Large intestine (tissue), 3 donors: ENCODE measurements at regions not wholly inside any gene's neighbourhood (a gene's known extent, or its start where the extent isn't known, plus 50 kb on each side); places are given as distances from the start of the nearest gene placed in this dataset.
"Not testable (repeated sequence)": the region's sequence is repeated elsewhere in the genome, so short reads cannot be mapped to it uniquely, and the experiment has no call there.

Source experiments
- DNase-seq, 2 donors: peaks; one replicate each; pipeline versions ENCODE4 v3.0.0 to v3.0.0-alpha.2; 2013
- H3K27ac ChIP-seq: one replicate; pipeline ENCODE4 v1.5.1; 2013; ENCODE audit warnings: low read length
- H3K27me3 ChIP-seq: 2 replicates; pipeline ENCODE4 v1.6.1; 2013; ENCODE audit warnings: low read length; ENCODE audit not compliant: control insufficient read depth, insufficient read depth
- H3K36me3 ChIP-seq: 2 replicates; pipeline ENCODE4 v1.6.1; 2013; ENCODE audit warnings: low read length; ENCODE audit not compliant: control insufficient read depth, insufficient read depth
- H3K4me1 ChIP-seq: one replicate; pipeline ENCODE4 v1.6.1; 2013; ENCODE audit warnings: low read length; ENCODE audit not compliant: control insufficient read depth, insufficient read depth
- H3K4me3 ChIP-seq: one replicate; pipeline ENCODE4 v1.5.1; 2013; ENCODE audit warnings: low read length
- H3K9me3 ChIP-seq: one replicate; pipeline ENCODE4 v1.6.1; 2013; ENCODE audit warnings: mild to moderate bottlenecking, low read depth, low read length, moderate library complexity; ENCODE audit not compliant: control insufficient read depth
- WGBS: methylation state at CpG from one replicate; pipeline ENCODE4 v1.1.5; 2013; ENCODE audit warnings: low lambda C conversion rate; ENCODE audit not compliant: insufficient coverage; 5-methylcytosine and 5-hydroxymethylcytosine counted together

- Histone ChIP-seq H3K4me3 (no peak overlapping the region), H3K9me3 (no peaks in the 10 kb centered on the region), H3K27me3 (no peaks in the 10 kb centered on the region), H3K36me3 (no peaks in the 10 kb centered on the region), H3K27ac (no peak overlapping the region), H3K4me1 (no peaks in the 10 kb centered on the region)
- DNase-seq = no peak
- 94% methylated on average over 3 of the region's 6 CpGs for WGBS
These were observed 86.2 kb upstream of the PPM1H start for GRCh38 chr12:63021116-63021515.

- no peaks in the 10 kb centered on the region for H3K36me3 ChIP-seq
- no peak overlapping the region for H3K27ac ChIP-seq
- no peak for DNase-seq
- H3K4me1 ChIP-seq = no peaks in the 10 kb centered on the region
- H3K27me3 ChIP-seq = no peaks in the 10 kb centered on the region
- H3K9me3 ChIP-seq = no peaks in the 10 kb centered on the region
- no peak overlapping the region for H3K4me3 ChIP-seq
These were observed 85.3 kb upstream of the PPM1H start for GRCh38 chr12:63020269-63020668.

- Histone ChIP-seq H3K27me3 (no peaks in the 10 kb centered on the region), H3K36me3 (no peaks in the 10 kb centered on the region), H3K27ac (no peak overlapping the region), H3K4me1 (no peaks in the 10 kb centered on the region), H3K4me3 (no peak overlapping the region), H3K9me3 (no peaks in the 10 kb centered on the region)
- no peak for DNase-seq
- no CpG with 5 or more reads among the region's 4 CpGs for WGBS
These were observed 83.3 kb upstream of the PPM1H start for GRCh38 chr12:63018273-63018672.

- Histone ChIP-seq H3K4me3 (no peak overlapping the region), H3K36me3 (no peaks in the 10 kb centered on the region), H3K27ac (no peak overlapping the region), H3K4me1 (no peaks in the 10 kb centered on the region), H3K9me3 (no peaks in the 10 kb centered on the region), H3K27me3 (no peaks in the 10 kb centered on the region)
- no peak for DNase-seq
- no CpG with 5 or more reads among the region's 3 CpGs for WGBS
These were observed 78.4 kb upstream of the PPM1H start for GRCh38 chr12:63013302-63013701.

GRCh38 chr12:63010698-63011097 is 75.7 kb upstream of the PPM1H start:
- H3K36me3 ChIP-seq = no peaks in the 10 kb centered on the region
- DNase-seq = no peak
- no peak overlapping the region for H3K27ac ChIP-seq
- WGBS = no CpG with 5 or more reads among the region's 2 CpGs
- no peaks in the 10 kb centered on the region for H3K4me1 ChIP-seq
- no peaks in the 10 kb centered on the region for H3K9me3 ChIP-seq
- H3K27me3 ChIP-seq = no peaks in the 10 kb centered on the region
- no peak overlapping the region for H3K4me3 ChIP-seq

- H3K36me3 ChIP-seq = no peaks in the 10 kb centered on the region
- WGBS = 100% methylated on average over 1 of the region's 4 CpGs
- H3K27me3 ChIP-seq = no peaks in the 10 kb centered on the region
- H3K4me1 ChIP-seq = no peaks in the 10 kb centered on the region
- no peak for DNase-seq
- peaks cover under 1% of the 10 kb centered on the region for H3K9me3 ChIP-seq
- no peak overlapping the region for H3K27ac ChIP-seq
- H3K4me3 ChIP-seq = no peak overlapping the region
These were observed 73.4 kb upstream of the PPM1H start for GRCh38 chr12:63008372-63008771.

GRCh38 chr12:63007726-63008125 is 72.8 kb upstream of the PPM1H start:
- DNase-seq = no peak
- WGBS = 80% methylated on average over 1 of the region's 6 CpGs
- H3K9me3 ChIP-seq = peaks cover 3% of the 10 kb centered on the region

GRCh38 chr12:63006536-63006935 is 71.6 kb upstream of the PPM1H start:
- H3K4me3 ChIP-seq = no peak overlapping the region
- 71% methylated on average over 1 of the region's 4 CpGs for WGBS
- H3K9me3 ChIP-seq = peaks cover 3% of the 10 kb centered on the region
- DNase-seq = no peak
- no peaks in the 10 kb centered on the region for H3K4me1 ChIP-seq
- no peaks in the 10 kb centered on the region for H3K36me3 ChIP-seq
- no peak overlapping the region for H3K27ac ChIP-seq
- no peaks in the 10 kb centered on the region for H3K27me3 ChIP-seq

More at GRCh38 chr12:63007726-63008125, 72.8 kb upstream of the PPM1H start:
- no peak overlapping the region for H3K27ac ChIP-seq
- no peaks in the 10 kb centered on the region for H3K36me3 ChIP-seq
- H3K4me1 ChIP-seq = no peaks in the 10 kb centered on the region
- no peak overlapping the region for H3K4me3 ChIP-seq
- no peaks in the 10 kb centered on the region for H3K27me3 ChIP-seq

GRCh38 chr12:63005382-63005781 is 70.4 kb upstream of the PPM1H start:
- no peak for DNase-seq
- peaks cover 3% of the 10 kb centered on the region for H3K9me3 ChIP-seq
- H3K27me3 ChIP-seq = no peaks in the 10 kb centered on the region
- no peaks in the 10 kb centered on the region for H3K4me1 ChIP-seq
- H3K27ac ChIP-seq = no peak overlapping the region
- no peak overlapping the region for H3K4me3 ChIP-seq
- no peaks in the 10 kb centered on the region for H3K36me3 ChIP-seq

- Histone ChIP-seq H3K4me1 (no peaks in the 10 kb centered on the region), H3K9me3 (peaks cover 3% of the 10 kb centered on the region), H3K27me3 (no peaks in the 10 kb centered on the region), H3K4me3 (no peak overlapping the region), H3K36me3 (no peaks in the 10 kb centered on the region), H3K27ac (no peak overlapping the region)
- no peak for DNase-seq
- no CpG with 5 or more reads among the region's 22 CpGs for WGBS
These were observed 68.4 kb upstream of the PPM1H start for GRCh38 chr12:63003223-63003819.

- not testable (repeated sequence) for H3K9me3 ChIP-seq, H3K36me3 ChIP-seq, DNase-seq, H3K4me3 ChIP-seq, H3K4me1 ChIP-seq, H3K27me3 ChIP-seq, H3K27ac ChIP-seq
- WGBS = no CpG with 5 or more reads among the region's 2 CpGs
These were observed 67.1 kb upstream of the PPM1H start for GRCh38 chr12:63002059-63002458.
